ENCODE measurements at regions not wholly inside any gene's neighbourhood (a gene's known extent, or its start where the extent isn't known, plus 50 kb on each side); places are given as distances from the start of the nearest gene placed in this dataset.

DNA sequence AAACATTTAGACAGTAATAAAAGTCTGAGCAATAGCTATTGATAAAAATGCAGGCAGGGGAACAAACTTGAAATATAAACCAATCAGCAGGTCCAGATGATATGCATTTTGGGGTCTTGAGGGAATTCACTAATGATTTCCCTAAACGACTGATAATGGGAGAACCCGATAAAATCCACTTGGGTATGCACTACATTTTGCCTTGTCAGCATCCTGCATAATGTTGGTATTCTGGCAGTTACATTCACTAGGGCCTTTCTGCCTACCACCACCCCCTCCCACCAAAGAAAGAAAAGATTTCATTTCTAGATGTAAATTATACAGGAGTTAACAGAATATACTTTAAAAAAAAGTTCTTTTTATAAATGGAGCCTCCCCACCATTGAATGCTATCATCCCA is 63.5 kb upstream of the IL1RAPL2 start:
- TF ChIP-seq, protein P1, sequence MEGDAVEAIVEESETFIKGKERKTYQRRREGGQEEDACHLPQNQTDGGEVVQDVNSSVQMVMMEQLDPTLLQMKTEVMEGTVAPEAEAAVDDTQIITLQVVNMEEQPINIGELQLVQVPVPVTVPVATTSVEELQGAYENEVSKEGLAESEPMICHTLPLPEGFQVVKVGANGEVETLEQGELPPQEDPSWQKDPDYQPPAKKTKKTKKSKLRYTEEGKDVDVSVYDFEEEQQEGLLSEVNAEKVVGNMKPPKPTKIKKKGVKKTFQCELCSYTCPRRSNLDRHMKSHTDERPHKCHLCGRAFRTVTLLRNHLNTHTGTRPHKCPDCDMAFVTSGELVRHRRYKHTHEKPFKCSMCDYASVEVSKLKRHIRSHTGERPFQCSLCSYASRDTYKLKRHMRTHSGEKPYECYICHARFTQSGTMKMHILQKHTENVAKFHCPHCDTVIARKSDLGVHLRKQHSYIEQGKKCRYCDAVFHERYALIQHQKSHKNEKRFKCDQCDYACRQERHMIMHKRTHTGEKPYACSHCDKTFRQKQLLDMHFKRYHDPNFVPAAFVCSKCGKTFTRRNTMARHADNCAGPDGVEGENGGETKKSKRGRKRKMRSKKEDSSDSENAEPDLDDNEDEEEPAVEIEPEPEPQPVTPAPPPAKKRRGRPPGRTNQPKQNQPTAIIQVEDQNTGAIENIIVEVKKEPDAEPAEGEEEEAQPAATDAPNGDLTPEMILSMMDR (conservative IDR thresholded peaks at IDR 0.05; ENCODE audit: low read length): no peak
- no peak for TF ChIP-seq EZH2phosphoT487 (IDR thresholded peaks at IDR 0.05; ENCODE audit: borderline replicate concordance)
